ENCODE measurements at regions not wholly inside any gene's neighbourhood (a gene's known extent, or its start where the extent isn't known, plus 50 kb on each side); places are given as distances from the start of the nearest gene placed in this dataset.

GRCh38 chr9:31067418-31067817, 1317.0 kb upstream of the ACO1 start (continued):
- TF ChIP-seq RAD21 (IDR thresholded peaks at IDR 0.05; ENCODE audit: low read depth) = no peak
- TF ChIP-seq EGR1 (IDR thresholded peaks at IDR 0.05; ENCODE audit: low read depth) = no peak
- no peak for TF ChIP-seq FOSL1 (IDR thresholded peaks at IDR 0.05; ENCODE audit: low read depth)
- TF ChIP-seq TCF7L2 (IDR thresholded peaks at IDR 0.05; ENCODE audit: borderline replicate concordance, extremely low read depth, insufficient read depth, insufficient read length) = no peak
- TF ChIP-seq EZH2phosphoT487 (IDR thresholded peaks at IDR 0.05; ENCODE audit: borderline replicate concordance) = no peak
- TF ChIP-seq, protein P1, sequence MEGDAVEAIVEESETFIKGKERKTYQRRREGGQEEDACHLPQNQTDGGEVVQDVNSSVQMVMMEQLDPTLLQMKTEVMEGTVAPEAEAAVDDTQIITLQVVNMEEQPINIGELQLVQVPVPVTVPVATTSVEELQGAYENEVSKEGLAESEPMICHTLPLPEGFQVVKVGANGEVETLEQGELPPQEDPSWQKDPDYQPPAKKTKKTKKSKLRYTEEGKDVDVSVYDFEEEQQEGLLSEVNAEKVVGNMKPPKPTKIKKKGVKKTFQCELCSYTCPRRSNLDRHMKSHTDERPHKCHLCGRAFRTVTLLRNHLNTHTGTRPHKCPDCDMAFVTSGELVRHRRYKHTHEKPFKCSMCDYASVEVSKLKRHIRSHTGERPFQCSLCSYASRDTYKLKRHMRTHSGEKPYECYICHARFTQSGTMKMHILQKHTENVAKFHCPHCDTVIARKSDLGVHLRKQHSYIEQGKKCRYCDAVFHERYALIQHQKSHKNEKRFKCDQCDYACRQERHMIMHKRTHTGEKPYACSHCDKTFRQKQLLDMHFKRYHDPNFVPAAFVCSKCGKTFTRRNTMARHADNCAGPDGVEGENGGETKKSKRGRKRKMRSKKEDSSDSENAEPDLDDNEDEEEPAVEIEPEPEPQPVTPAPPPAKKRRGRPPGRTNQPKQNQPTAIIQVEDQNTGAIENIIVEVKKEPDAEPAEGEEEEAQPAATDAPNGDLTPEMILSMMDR (IDR thresholded peaks at IDR 0.05 in 2 of 3, conservative IDR thresholded peaks at IDR 0.05 in 1 of 3; ENCODE audit: borderline replicate concordance in 1 of 3, insufficient read depth in 1 of 3, low read depth in 2 of 3, low read length in 2 of 3) = no peak
- TF ChIP-seq CEBPB (IDR thresholded peaks at IDR 0.05; ENCODE audit: low read depth) = no peak
- TF ChIP-seq POLR2A (IDR thresholded peaks at IDR 0.05; ENCODE audit: borderline replicate concordance, extremely low read depth, insufficient read depth, insufficient read length) = no peak
- TF ChIP-seq CBX3 (IDR thresholded peaks at IDR 0.05; ENCODE audit: low read depth) = no peak

GRCh38 chr9:31071606-31072286, 1312.7 kb upstream of the ACO1 start:
- H3K27ac ChIP-seq (ENCODE audit: low read depth, low read length) = no peak overlapping the region
- intact Hi-C loops (cut with micrococcal nuclease) = no loop called here
- peaks cover 0 to 5% of the 10 kb centered on the region in 2 experiments; a peak in 1 of 4 replicates for H3K9me3 ChIP-seq (ENCODE audit: control insufficient read depth in 1 of 2, insufficient read depth in 1 of 2, low read depth in 1 of 2, low read length in 2 of 2)
- no peak overlapping the region for H3K4me2 ChIP-seq (ENCODE audit: low read length)
- ChIA-PET RAD21 (ENCODE audit: low non-redundant PET in 1 of 2, low total read pairs in 2 of 2, uncharacterized antibody in 2 of 2, unreplicated experiment in 2 of 2) (no interaction called here), CTCF (no interaction called here), POLR2A (no interaction called here)
- no peaks in the 10 kb centered on the region for H3K9me2 ChIP-seq (ENCODE audit: insufficient read depth)
- no peaks in the 10 kb centered on the region for H3K79me2 ChIP-seq (ENCODE audit: insufficient read depth, low read length)
- ATAC-seq (no peak), DNase-seq (ENCODE audit: low read depth, low spot score) (no peak)
- no peak overlapping the region for H3K9ac ChIP-seq (ENCODE audit: low read length)
- TF ChIP-seq POLR2A (IDR thresholded peaks at IDR 0.05; ENCODE audit: borderline replicate concordance, extremely low read depth, insufficient read depth, insufficient read length) (no peak), EZH2phosphoT487 (IDR thresholded peaks at IDR 0.05; ENCODE audit: borderline replicate concordance) (no peak), ZFX (IDR thresholded peaks at IDR 0.05) (no peak), TCF7L2 (IDR thresholded peaks at IDR 0.05; ENCODE audit: borderline replicate concordance, extremely low read depth, insufficient read depth, insufficient read length) (no peak), SRF (IDR thresholded peaks at IDR 0.05; ENCODE audit: low read depth) (no peak), ELF1 (IDR thresholded peaks at IDR 0.05; ENCODE audit: borderline replicate concordance, low read depth) (no peak), ZNF274 (IDR thresholded peaks at IDR 0.05; ENCODE audit: low read depth, low read length) (no peak)
- TF ChIP-seq, protein P2, sequence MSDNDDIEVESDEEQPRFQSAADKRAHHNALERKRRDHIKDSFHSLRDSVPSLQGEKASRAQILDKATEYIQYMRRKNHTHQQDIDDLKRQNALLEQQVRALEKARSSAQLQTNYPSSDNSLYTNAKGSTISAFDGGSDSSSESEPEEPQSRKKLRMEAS (IDR thresholded peaks at IDR 0.05) = no peak
- TF ChIP-seq, protein P1 (IDR thresholded peaks at IDR 0.05 in 2 of 3, conservative IDR thresholded peaks at IDR 0.05 in 1 of 3; ENCODE audit: borderline replicate concordance in 1 of 3, insufficient read depth in 1 of 3, low read depth in 2 of 3, low read length in 2 of 3) = no peak
- H3K27me3 ChIP-seq (ENCODE audit: insufficient read depth, low read length) = no peaks in the 10 kb centered on the region
- no TSS peak for BruUV-seq (replicated peaks)
- no peaks in the 10 kb centered on the region for H3K4me1 ChIP-seq (ENCODE audit: control insufficient read depth in 1 of 2, insufficient read depth in 2 of 2, low read length in 2 of 2)
- H3K36me3 ChIP-seq (ENCODE audit: control insufficient read depth in 1 of 2, insufficient read depth in 2 of 2, low read length in 2 of 2) = no peaks in the 10 kb centered on the region
- no peak overlapping the region for H2AFZ ChIP-seq (ENCODE audit: low read depth, low read length, poor library complexity, severe bottlenecking)
- no peak overlapping the region for H3K4me3 ChIP-seq (replicated peaks in 1 of 2; ENCODE audit: low read depth in 1 of 2, low read length in 2 of 2)
- no peaks in the 10 kb centered on the region for H4K20me1 ChIP-seq (ENCODE audit: insufficient read depth)
